ENCODE measurements at regions not wholly inside any gene's neighbourhood (a gene's known extent, or its start where the extent isn't known, plus 50 kb on each side); places are given as distances from the start of the nearest gene placed in this dataset.

DNA sequence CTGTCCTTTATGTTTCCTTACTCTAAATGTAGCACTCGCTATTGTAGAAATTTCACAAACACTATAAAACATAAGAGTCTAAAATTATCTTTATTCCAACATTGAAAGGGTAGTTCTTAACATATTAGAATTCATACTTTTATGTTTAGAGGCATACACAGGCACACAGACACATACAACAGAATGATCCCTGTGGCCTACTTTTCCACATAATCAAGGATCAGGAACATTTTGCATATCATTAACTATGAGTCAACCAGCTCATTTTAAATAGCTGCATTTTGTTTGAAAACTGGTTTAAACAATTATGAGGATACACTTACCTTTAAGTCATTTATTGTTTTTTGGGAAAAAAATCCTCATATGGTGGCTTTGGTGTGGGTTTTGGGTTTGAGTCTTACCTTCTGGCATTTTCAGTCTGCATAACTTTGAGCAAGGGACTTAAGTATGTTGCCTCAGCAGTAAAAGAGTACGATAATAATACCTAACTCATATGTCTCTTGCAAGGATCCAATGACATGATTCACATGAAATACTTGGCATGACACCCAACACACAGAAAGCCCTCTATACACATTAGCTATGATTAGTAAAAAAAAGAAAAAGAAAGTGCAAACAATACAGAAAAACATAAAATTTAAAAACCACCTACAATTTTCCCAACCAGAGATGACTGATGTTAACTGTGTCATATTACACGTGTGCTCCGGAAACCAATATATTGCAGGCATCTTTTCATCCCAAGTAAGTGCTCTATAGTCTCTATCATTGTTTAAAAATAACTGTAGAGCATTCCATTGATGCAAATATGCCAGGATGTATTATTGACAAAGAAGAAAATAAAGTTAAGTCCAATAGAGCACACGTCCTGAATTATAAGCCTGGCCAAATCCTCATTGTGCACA, 213.1 kb upstream of the ADAMTS9 start:
- no peak for TF ChIP-seq POLR2A (IDR thresholded peaks at IDR 0.05)
- TF ChIP-seq, protein P1, sequence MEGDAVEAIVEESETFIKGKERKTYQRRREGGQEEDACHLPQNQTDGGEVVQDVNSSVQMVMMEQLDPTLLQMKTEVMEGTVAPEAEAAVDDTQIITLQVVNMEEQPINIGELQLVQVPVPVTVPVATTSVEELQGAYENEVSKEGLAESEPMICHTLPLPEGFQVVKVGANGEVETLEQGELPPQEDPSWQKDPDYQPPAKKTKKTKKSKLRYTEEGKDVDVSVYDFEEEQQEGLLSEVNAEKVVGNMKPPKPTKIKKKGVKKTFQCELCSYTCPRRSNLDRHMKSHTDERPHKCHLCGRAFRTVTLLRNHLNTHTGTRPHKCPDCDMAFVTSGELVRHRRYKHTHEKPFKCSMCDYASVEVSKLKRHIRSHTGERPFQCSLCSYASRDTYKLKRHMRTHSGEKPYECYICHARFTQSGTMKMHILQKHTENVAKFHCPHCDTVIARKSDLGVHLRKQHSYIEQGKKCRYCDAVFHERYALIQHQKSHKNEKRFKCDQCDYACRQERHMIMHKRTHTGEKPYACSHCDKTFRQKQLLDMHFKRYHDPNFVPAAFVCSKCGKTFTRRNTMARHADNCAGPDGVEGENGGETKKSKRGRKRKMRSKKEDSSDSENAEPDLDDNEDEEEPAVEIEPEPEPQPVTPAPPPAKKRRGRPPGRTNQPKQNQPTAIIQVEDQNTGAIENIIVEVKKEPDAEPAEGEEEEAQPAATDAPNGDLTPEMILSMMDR (IDR thresholded peaks at IDR 0.05), result no peak
- Histone ChIP-seq H3K9me3 (no peaks in the 10 kb centered on the region), H3K27me3 (no peaks in the 10 kb centered on the region), H3K4me1 (peaks cover under 1 to 11% of the 10 kb centered on the region in 2 donors), H3K4me3 (replicated peaks in 1 of 3) (no peak overlapping the region), H3K27ac (no peak overlapping the region), H3K36me3 (no peaks in the 10 kb centered on the region)
- intact Hi-C loops (cut with DNase I), result no loop called here
- 74 to 80% methylated on average over 5 of the region's 5 CpGs for WGBS, 2 donors
- DNase-seq, result no peak

DNA sequence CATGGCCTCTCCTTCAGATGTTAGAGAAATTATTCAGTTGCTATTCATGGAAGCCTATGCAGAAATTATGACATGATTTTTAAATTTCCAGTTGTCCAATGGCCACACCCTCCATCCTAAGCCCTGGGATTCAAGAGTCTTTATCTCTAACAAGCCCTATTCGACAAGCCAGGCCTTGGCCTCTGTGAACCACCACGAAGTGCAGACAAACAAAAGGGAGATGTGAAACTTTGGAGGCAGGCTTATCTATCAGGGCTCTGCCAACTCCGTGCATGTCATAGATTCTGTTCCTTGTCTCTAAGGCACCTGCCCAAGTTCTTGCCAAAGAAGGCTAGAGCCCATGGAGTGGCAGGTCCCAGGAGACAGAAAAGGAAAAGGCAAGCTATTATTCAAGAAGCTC, 212.4 kb upstream of the ADAMTS9 start:
- Histone ChIP-seq H3K4me1 (peaks cover 3 to 18% of the 10 kb centered on the region in 2 donors), H3K27ac (no peak overlapping the region), H3K9me3 (no peaks in the 10 kb centered on the region), H3K27me3 (no peaks in the 10 kb centered on the region), H3K4me3 (replicated peaks in 1 of 3) (no peak overlapping the region), H3K36me3 (no peaks in the 10 kb centered on the region)
- no peak for DNase-seq
- TF ChIP-seq, protein P1 (IDR thresholded peaks at IDR 0.05), result no peak
- TF ChIP-seq POLR2A (IDR thresholded peaks at IDR 0.05), result no peak
- intact Hi-C loops (cut with DNase I), result no loop called here
- WGBS, 2 donors, result 83 to 84% methylated on average over 3 of the region's 3 CpGs

DNA sequence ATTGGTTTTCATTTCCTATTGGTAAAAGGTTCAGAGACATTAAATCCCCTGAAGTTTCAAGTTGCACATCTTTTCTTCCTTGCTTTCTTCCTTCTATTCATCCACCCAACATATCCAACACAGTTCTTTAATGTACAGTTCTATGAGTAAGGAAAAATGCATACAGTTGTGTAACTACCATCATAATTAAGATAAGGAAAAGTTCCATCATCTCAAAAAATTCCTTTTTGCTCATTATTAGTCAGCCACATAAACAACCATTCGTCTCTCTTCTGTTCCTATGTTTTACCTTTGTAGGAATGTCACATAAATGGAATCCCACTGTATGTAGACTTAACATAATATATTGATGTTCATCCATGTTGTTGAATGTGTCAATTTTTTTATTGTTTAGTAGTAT, 211.1 kb upstream of the ADAMTS9 start:
- Histone ChIP-seq H3K27me3 (no peaks in the 10 kb centered on the region), H3K27ac (no peak overlapping the region), H3K4me1 (peaks cover 8 to 30% of the 10 kb centered on the region in 2 donors), H3K9me3 (no peaks in the 10 kb centered on the region), H3K4me3 (replicated peaks in 1 of 3) (no peak overlapping the region), H3K36me3 (no peaks in the 10 kb centered on the region)
- no peak for DNase-seq
- intact Hi-C loops (cut with DNase I), result no loop called here
- 93 to 95% methylated on average over 1 of the region's 1 CpG for WGBS, 2 donors
- TF ChIP-seq POLR2A (IDR thresholded peaks at IDR 0.05), result no peak
- TF ChIP-seq, protein P1 (IDR thresholded peaks at IDR 0.05), result no peak

- intact Hi-C loops (cut with DNase I), result no loop called here
- no peaks in the 10 kb centered on the region for H3K36me3 ChIP-seq
- peak overlapping the region in 1 of 3 donors; percentile 28 for H3K27ac ChIP-seq
- H3K4me1 ChIP-seq, result peaks cover 8 to 27% of the 10 kb centered on the region in 2 donors
- no peaks in the 10 kb centered on the region for H3K9me3 ChIP-seq
- TF ChIP-seq POLR2A (IDR thresholded peaks at IDR 0.05), result no peak
- TF ChIP-seq, protein P1 (IDR thresholded peaks at IDR 0.05), result peak in 1 of 6 experiments; percentile 21
- no peaks in the 10 kb centered on the region for H3K27me3 ChIP-seq
- no peak for DNase-seq
- no peak overlapping the region for H3K4me3 ChIP-seq (replicated peaks in 1 of 3)
Observed at GRCh38 chr3:64895991-64896895, 208.4 kb upstream of the ADAMTS9 start.

Measured in thyroid gland (tissue), 4 donors.